ENCODE measurements at regions not wholly inside any gene's neighbourhood (a gene's known extent, or its start where the extent isn't known, plus 50 kb on each side); places are given as distances from the start of the nearest gene placed in this dataset.

- H3K27me3 ChIP-seq = no peaks in the 10 kb centered on the region
- no peak for DNase-seq (ENCODE audit: low spot score)
- no peak overlapping the region for H3K4me3 ChIP-seq
- H3K27ac ChIP-seq = no peak overlapping the region
- H3K36me3 ChIP-seq = no peaks in the 10 kb centered on the region
- H3K4me1 ChIP-seq = no peaks in the 10 kb centered on the region
- peaks cover 0 to 3% of the 10 kb centered on the region in 2 donors for H3K9me3 ChIP-seq
- TF ChIP-seq CTCF (IDR thresholded peaks at IDR 0.05) = no peak
Observed at GRCh38 chr6:165941249-165941775, 226.3 kb downstream of the TBXT start.

- Histone ChIP-seq H3K27ac (no peak overlapping the region), H3K27me3 (no peaks in the 10 kb centered on the region), H3K36me3 (no peaks in the 10 kb centered on the region), H3K9me3 (peaks cover 0 to 3% of the 10 kb centered on the region in 2 donors), H3K4me3 (no peak overlapping the region), H3K4me1 (no peaks in the 10 kb centered on the region)
- DNase-seq (ENCODE audit: low spot score) = no peak
- TF ChIP-seq CTCF (IDR thresholded peaks at IDR 0.05) = no peak
Observed at GRCh38 chr6:165940366-165940765, 227.3 kb downstream of the TBXT start.

DNA sequence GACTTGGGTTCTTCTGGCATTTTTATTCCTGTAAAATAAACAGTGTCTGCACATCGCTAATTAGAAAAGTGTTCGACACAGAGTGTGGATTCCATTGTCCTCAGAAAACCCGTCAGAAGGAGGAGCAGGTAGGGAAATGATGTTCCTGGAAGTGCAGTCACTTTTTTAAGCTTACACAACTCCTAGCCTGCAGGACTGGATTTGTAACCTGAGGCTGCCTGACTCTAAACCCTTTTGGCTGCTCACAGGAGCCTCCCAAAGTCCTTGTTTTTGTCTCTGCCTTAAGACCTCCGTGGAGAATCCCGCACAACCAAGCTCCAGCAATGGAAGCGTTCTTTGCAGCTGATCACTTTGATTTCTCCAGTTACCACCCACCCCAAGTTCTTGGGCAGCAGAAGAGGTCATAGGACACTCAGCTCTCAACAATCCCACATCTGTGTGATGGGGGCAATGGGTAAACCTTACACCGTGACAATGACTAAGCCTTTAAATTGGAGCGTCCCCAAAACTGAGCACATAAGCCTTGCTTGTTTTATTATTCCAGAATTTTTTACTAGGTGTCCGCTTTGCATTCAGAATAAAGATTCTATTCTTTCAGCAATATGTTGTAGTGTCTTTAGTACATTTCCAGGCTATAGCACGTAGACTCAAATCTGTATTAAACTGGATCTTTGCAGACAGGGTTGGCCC is 227.9 kb downstream of the TBXT start:
- DNase-seq (ENCODE audit: low spot score) = no peak
- Histone ChIP-seq H3K27ac (no peak overlapping the region), H3K27me3 (no peaks in the 10 kb centered on the region), H3K4me1 (no peaks in the 10 kb centered on the region), H3K4me3 (no peak overlapping the region), H3K36me3 (no peaks in the 10 kb centered on the region), H3K9me3 (peaks cover 0 to 3% of the 10 kb centered on the region in 2 donors)
- no peak for TF ChIP-seq CTCF (IDR thresholded peaks at IDR 0.05)

GRCh38 chr6:165939047-165939446 is 228.6 kb downstream of the TBXT start:
- no peak overlapping the region for H3K27ac ChIP-seq
- no peak for DNase-seq (ENCODE audit: low spot score)
- no peak overlapping the region for H3K4me3 ChIP-seq
- no peaks in the 10 kb centered on the region for H3K27me3 ChIP-seq
- no peaks in the 10 kb centered on the region for H3K36me3 ChIP-seq
- no peak for TF ChIP-seq CTCF (IDR thresholded peaks at IDR 0.05)
- H3K9me3 ChIP-seq = peaks cover 0 to 3% of the 10 kb centered on the region in 2 donors
- no peaks in the 10 kb centered on the region for H3K4me1 ChIP-seq

DNA sequence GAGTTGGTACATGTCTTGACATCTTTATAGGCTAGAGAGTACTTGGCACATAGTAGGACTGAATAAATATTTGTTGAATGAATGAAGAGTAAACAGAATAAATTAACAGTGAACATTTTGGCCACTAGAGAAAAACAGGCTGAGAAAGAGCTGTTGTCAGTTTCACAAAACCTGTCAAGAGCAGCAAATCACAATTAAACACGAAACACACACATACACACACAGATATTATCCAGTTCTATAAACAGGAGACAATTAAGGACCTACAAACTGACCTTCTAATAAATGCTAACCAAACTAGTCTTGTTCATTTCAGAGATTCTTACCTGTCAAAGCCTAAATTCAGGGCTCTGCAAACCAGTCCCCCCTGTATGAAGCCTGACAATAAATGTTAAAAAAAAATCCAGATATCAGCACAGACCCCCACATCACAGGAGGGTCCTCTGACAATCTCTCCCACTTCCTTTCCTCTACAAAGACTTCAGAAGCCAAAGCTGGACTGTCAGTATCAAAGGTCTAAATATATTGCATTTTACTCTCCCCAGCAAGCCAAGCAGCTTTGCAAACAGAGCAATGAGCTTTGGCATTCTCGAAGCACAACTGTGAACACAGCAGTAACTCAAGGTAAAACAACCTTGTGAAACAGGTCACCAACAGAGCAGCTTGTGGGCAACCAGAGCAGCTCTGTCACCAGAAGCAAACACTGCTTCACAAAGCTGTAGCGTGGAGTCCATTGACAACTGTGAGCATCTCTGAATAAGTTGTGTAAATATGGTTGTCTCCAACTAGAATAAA is 229.9 kb downstream of the TBXT start:
- H3K27ac ChIP-seq = no peak overlapping the region
- DNase-seq (ENCODE audit: low spot score) = no peak
- H3K9me3 ChIP-seq = peaks cover 0 to 3% of the 10 kb centered on the region in 2 donors
- H3K4me1 ChIP-seq = no peaks in the 10 kb centered on the region
- no peaks in the 10 kb centered on the region for H3K36me3 ChIP-seq
- H3K27me3 ChIP-seq = no peaks in the 10 kb centered on the region
- no peak for TF ChIP-seq CTCF (IDR thresholded peaks at IDR 0.05)
- no peak overlapping the region for H3K4me3 ChIP-seq
